ENCODE measurements at regions not wholly inside any gene's neighbourhood (a gene's known extent, or its start where the extent isn't known, plus 50 kb on each side); places are given as distances from the start of the nearest gene placed in this dataset.

GRCh38 chr15:69577397-69577796 is 124.8 kb downstream of the RPLP1 start:
- no peak for DNase-seq

- DNase-seq = no peak
Observed at GRCh38 chr15:69578252-69578651, 125.6 kb downstream of the RPLP1 start.

- DNase-seq = no peak
Observed at GRCh38 chr15:69578787-69579583, 126.4 kb downstream of the RPLP1 start.

GRCh38 chr15:69579950-69580618 is 127.5 kb downstream of the RPLP1 start:
- DNase-seq = no peak

GRCh38 chr15:69583626-69584025 is 131.0 kb downstream of the RPLP1 start:
- no peak for DNase-seq

GRCh38 chr15:69585937-69586336 is 133.3 kb downstream of the RPLP1 start:
- no peak for DNase-seq

GRCh38 chr15:69586721-69587120 is 134.1 kb downstream of the RPLP1 start:
- no peak for DNase-seq

GRCh38 chr15:69587723-69588426 is 135.3 kb downstream of the RPLP1 start:
- no peak for DNase-seq

GRCh38 chr15:69590201-69590710 is 137.6 kb downstream of the RPLP1 start:
- peak; percentile 49 for DNase-seq

- DNase-seq = no peak
Observed at GRCh38 chr15:69590932-69591524, 138.4 kb downstream of the RPLP1 start.

- peak; percentile 44 for DNase-seq
Observed at GRCh38 chr15:69591905-69592508, 139.4 kb downstream of the RPLP1 start.

- no peak for DNase-seq
Observed at GRCh38 chr15:69592954-69593353, 140.3 kb downstream of the RPLP1 start.

- no peak for DNase-seq
Observed at GRCh38 chr15:69593488-69593887, 140.9 kb downstream of the RPLP1 start.

- DNase-seq = peak; percentile 88
Observed at GRCh38 chr15:69593981-69594966, 141.7 kb downstream of the RPLP1 start.

GRCh38 chr15:69595009-69595791 is 142.6 kb downstream of the RPLP1 start:
- peak; percentile 86 for DNase-seq

GRCh38 chr15:69597061-69597592 is 144.5 kb downstream of the RPLP1 start:
- DNase-seq = no peak

GRCh38 chr15:69599271-69599670 is 146.7 kb downstream of the RPLP1 start:
- DNase-seq = no peak

- DNase-seq = no peak
Observed at GRCh38 chr15:69600556-69601085, 148.0 kb downstream of the RPLP1 start.

Data from tongue (tissue), 1 donor.